H9 (cell line): ENCODE measurements at regions not wholly inside any gene's neighbourhood (a gene's known extent, or its start where the extent isn't known, plus 50 kb on each side); places are given as distances from the start of the nearest gene placed in this dataset.

Experiments
- DNase-seq: peaks from one replicate; pipeline ENCODE4 v3.0.0-alpha.2; 2017
- H2AFZ ChIP-seq: one replicate; pipeline ENCODE4 v1.6.1; 2013; ENCODE audit warnings: mild to moderate bottlenecking, low read length, control low read depth, moderate library complexity
- H2AK5ac ChIP-seq: 2 replicates; pipeline ENCODE4 v1.6.1; 2013; ENCODE audit warnings: low read length, control low read depth, mixed read lengths; ENCODE audit not compliant: insufficient read length
- H2BK120ac ChIP-seq: one replicate; pipeline ENCODE4 v1.6.1; 2013; ENCODE audit warnings: low read depth, mild to moderate bottlenecking, low read length, control low read depth, inconsistent platforms; ENCODE audit not compliant: poor library complexity, severe bottlenecking
- H2BK12ac ChIP-seq: 2 replicates; pipeline ENCODE4 v1.6.1; 2013; ENCODE audit warnings: low read length, control low read depth, mixed read lengths, low read depth; ENCODE audit not compliant: insufficient read length
- H2BK15ac ChIP-seq: 2 replicates; pipeline ENCODE4 v1.6.1; 2013; ENCODE audit warnings: low read depth, low read length, control low read depth
- H2BK20ac ChIP-seq: one replicate; pipeline ENCODE4 v1.6.1; 2013; ENCODE audit warnings: low read depth, mild to moderate bottlenecking, low read length, control low read depth, inconsistent platforms; ENCODE audit not compliant: poor library complexity, severe bottlenecking
- H2BK5ac ChIP-seq: 2 replicates; pipeline ENCODE4 v1.6.1; 2013; ENCODE audit warnings: low read length, control low read depth, mixed read lengths; ENCODE audit not compliant: insufficient read length
- H3K14ac ChIP-seq: 2 replicates; pipeline ENCODE4 v1.6.1; 2013; ENCODE audit warnings: low read length, control low read depth; ENCODE audit not compliant: insufficient read depth
- H3K18ac ChIP-seq: 2 replicates; pipeline ENCODE4 v1.6.1; 2013; ENCODE audit warnings: low read depth, mild to moderate bottlenecking, mixed read lengths, low read length, control low read depth; ENCODE audit not compliant: insufficient read length
- H3K23ac ChIP-seq: 2 replicates; pipeline ENCODE4 v1.6.1; 2013; ENCODE audit warnings: low read length, control low read depth, mixed read lengths, low read depth; ENCODE audit not compliant: insufficient read length
- H3K23me2 ChIP-seq: 2 replicates; pipeline ENCODE4 v1.6.1; 2013; ENCODE audit warnings: low read depth, mild to moderate bottlenecking, mixed read lengths, low read length, control low read depth; ENCODE audit not compliant: insufficient read length, poor library complexity, severe bottlenecking
- H3K27ac ChIP-seq: 2 replicates; pipeline ENCODE4 v1.5.1; 2013; ENCODE audit warnings: low read length, control low read depth, mixed read lengths, low read depth; ENCODE audit not compliant: insufficient read length
- H3K27me3 ChIP-seq: 2 replicates; pipeline ENCODE4 v1.6.1; 2013; ENCODE audit warnings: low read length, control low read depth, inconsistent platforms; ENCODE audit not compliant: insufficient read depth
- H3K4ac ChIP-seq: 2 replicates; pipeline ENCODE4 v1.6.1; 2013; ENCODE audit warnings: low read depth, mild to moderate bottlenecking, control low read depth, inconsistent platforms, low read length, moderate library complexity
- H3K4me1 ChIP-seq: 2 replicates; pipeline ENCODE4 v1.6.1; 2013; ENCODE audit warnings: low read length, control low read depth, inconsistent platforms; ENCODE audit not compliant: insufficient read depth
- H3K4me2 ChIP-seq: 2 replicates; pipeline ENCODE4 v1.6.1; 2013; ENCODE audit warnings: low read length, control low read depth, mixed read lengths; ENCODE audit not compliant: insufficient read length, insufficient read depth
- H3K56ac ChIP-seq: 2 replicates; pipeline ENCODE4 v1.6.1; 2013; ENCODE audit warnings: low read depth, mild to moderate bottlenecking, mixed read lengths, low read length, control low read depth; ENCODE audit not compliant: insufficient read length
- H3K79me1 ChIP-seq: 2 replicates; pipeline ENCODE4 v1.6.1; 2013; ENCODE audit warnings: low read depth, mild to moderate bottlenecking, moderate library complexity, low read length, control low read depth, inconsistent platforms; ENCODE audit not compliant: insufficient read depth, poor library complexity, severe bottlenecking
- H3K79me2 ChIP-seq: 2 replicates; pipeline ENCODE4 v1.6.1; 2013; ENCODE audit warnings: low read length, control low read depth, inconsistent platforms; ENCODE audit not compliant: insufficient read depth
- H3K9ac ChIP-seq: 2 replicates; pipeline ENCODE4 v1.6.1; 2013; ENCODE audit warnings: low read length, control low read depth, mixed read lengths; ENCODE audit not compliant: insufficient read length; ENCODE audit errors: extremely low read depth
- H3K9me3 ChIP-seq: one replicate; pipeline ENCODE4 v1.6.1; 2013; ENCODE audit warnings: low read depth, low read length, inconsistent platforms; ENCODE audit not compliant: control insufficient read depth
- H3T11ph ChIP-seq: one replicate; pipeline ENCODE4 v1.6.1; 2013; ENCODE audit warnings: mild to moderate bottlenecking, low read length, control low read depth, inconsistent platforms
- H4K20me1 ChIP-seq: one replicate; pipeline ENCODE4 v1.6.1; 2013; ENCODE audit not compliant: control insufficient read depth, insufficient read length, insufficient read depth
- H4K5ac ChIP-seq: 2 replicates; pipeline ENCODE4 v1.6.1; 2013; ENCODE audit warnings: low read depth, mild to moderate bottlenecking, mixed read lengths, low read length, control low read depth; ENCODE audit not compliant: insufficient read length
- H4K8ac ChIP-seq: replicated peaks from 2 replicates; pipeline ENCODE4 v1.6.1; 2013; ENCODE audit warnings: low read length, control low read depth, mixed read lengths, low read depth; ENCODE audit not compliant: insufficient read length
- H4K91ac ChIP-seq: 2 replicates; pipeline ENCODE4 v1.6.1; 2013; ENCODE audit warnings: low read depth, mild to moderate bottlenecking, moderate library complexity, mixed read lengths, low read length, control low read depth; ENCODE audit not compliant: insufficient read length
- H3K27ac Mint-ChIP-seq, 3 experiments: 2 replicates in 2 of 3; 3 replicates in 1 of 3; pipeline ENCODE4 v1.8.0; 2020 to 2021; ENCODE audit warnings: mixed read lengths in 3 of 3, mild to moderate bottlenecking in 1 of 3, moderate library complexity in 1 of 3
- H3K27me3 Mint-ChIP-seq: 2 replicates; pipeline ENCODE4 v1.8.0; 2021; ENCODE audit warnings: low read depth, mild to moderate bottlenecking, moderate library complexity, mixed read lengths
- H3K36me3 Mint-ChIP-seq, 3 experiments: 2 replicates in 2 of 3; 3 replicates in 1 of 3; pipeline ENCODE4 v1.8.0; 2020 to 2021; ENCODE audit warnings: low read depth in 3 of 3, mixed read lengths in 3 of 3; ENCODE audit not compliant: insufficient read depth in 1 of 3
- H3K4me1 Mint-ChIP-seq, 2 experiments: 2 replicates each; pipeline ENCODE4 v1.8.0; 2020; ENCODE audit warnings: mixed read lengths in 2 of 2
- H3K4me3 Mint-ChIP-seq, 2 experiments: 2 replicates in 1 of 2; 3 replicates in 1 of 2; pipeline ENCODE4 v1.8.0; 2020 to 2021; ENCODE audit warnings: mild to moderate bottlenecking in 2 of 2, mixed read lengths in 2 of 2, moderate library complexity in 1 of 2
- H3K9me3 Mint-ChIP-seq, 2 experiments: 2 replicates in 1 of 2; 3 replicates in 1 of 2; pipeline ENCODE4 v1.8.0; 2020; ENCODE audit warnings: mild to moderate bottlenecking in 2 of 2, mixed read lengths in 2 of 2, moderate library complexity in 1 of 2
- CTCF ChIP-seq: fragments of 200-600 bp; sonication (generic); conservative IDR thresholded peaks from 3 replicates; pipeline ENCODE4 v1.8.0; 2021; ENCODE audit warnings: antibody characterized with exemption, mild to moderate bottlenecking
- WGBS: extraction: QIAGEN DNeasy Blood & Tissue Kit; methylation state at CpG from one replicate; pipeline ENCODE4 v1.1.7; 2013; ENCODE audit warnings: missing lambda C conversion rate, low lambda C conversion rate, mixed read lengths; ENCODE audit not compliant: insufficient read length; ENCODE audit errors: extremely low coverage; 5-methylcytosine and 5-hydroxymethylcytosine counted together

GRCh38 chr21:22892740-22893139, 1894.5 kb downstream of the NCAM2 start:
- Mint-ChIP-seq H3K27ac (no peak overlapping the region), H3K36me3 (0 out of 7 replicates have a peak, but pooled peaks cover 0 to 4% (median 0%) of the 10 kb centered on the region in 3 experiments), H3K9me3 (peaks cover 0 to 4% of the 10 kb centered on the region in 2 experiments; a peak in 2 of 5 replicates), H3K4me3 (no peak overlapping the region), H3K4me1 (peaks cover 2 to 9% of the 10 kb centered on the region in 2 experiments; a peak in 2 of 4 replicates), H3K27me3 (no peaks in the 10 kb centered on the region)
- no peak overlapping the region for H3T11ph ChIP-seq
- no peaks in the 10 kb centered on the region for H3K27me3 ChIP-seq
- no peak overlapping the region for H2AFZ ChIP-seq
- H4K8ac ChIP-seq: no peak overlapping the region
- WGBS: no CpG with 5 or more reads among the region's 1 CpG
- H2BK15ac ChIP-seq: no peak overlapping the region
- no peak overlapping the region for H3K23ac ChIP-seq
- H3K4me1 ChIP-seq: no peaks in the 10 kb centered on the region; the same call in 1 of the 2 replicates
- H3K79me2 ChIP-seq: no peaks in the 10 kb centered on the region
- H3K9ac ChIP-seq: no peak overlapping the region
- no peaks in the 10 kb centered on the region for H3K23me2 ChIP-seq
- no peak overlapping the region for H3K27ac ChIP-seq
- no peak overlapping the region for H2BK20ac ChIP-seq
- H2AK5ac ChIP-seq: no peak overlapping the region
- H3K56ac ChIP-seq: no peak overlapping the region
- no peak overlapping the region for H4K91ac ChIP-seq
- H3K79me1 ChIP-seq: no peaks in the 10 kb centered on the region
- no peaks in the 10 kb centered on the region for H4K20me1 ChIP-seq
- DNase-seq: no peak
- no peak overlapping the region for H3K4ac ChIP-seq
- H3K18ac ChIP-seq: no peak overlapping the region
- H3K9me3 ChIP-seq: no peaks in the 10 kb centered on the region
- no peak overlapping the region for H2BK12ac ChIP-seq
- no peak overlapping the region for H3K4me2 ChIP-seq
- no peak overlapping the region for H2BK5ac ChIP-seq
- no peak for TF ChIP-seq CTCF
- no peak overlapping the region for H4K5ac ChIP-seq
- H3K14ac ChIP-seq: no peak overlapping the region
- H2BK120ac ChIP-seq: no peak overlapping the region
